Adrenal gland (tissue), 9 donors: ENCODE measurements at regions not wholly inside any gene's neighbourhood (a gene's known extent, or its start where the extent isn't known, plus 50 kb on each side); places are given as distances from the start of the nearest gene placed in this dataset.

Source experiments
- DNase-seq, 7 donors: peaks; one replicate each; pipeline ENCODE4 v3.0.0-alpha.2; 2019 to 2020
- H3K27ac ChIP-seq, 5 donors: fragments of 200-600 bp; sonication (generic) in 4 of 5; 1 replicate in 3 of 5; 2 replicates in 2 of 5; pipeline versions ENCODE4 v1.5.1 to v1.8.0; 2016 to 2020; ENCODE audit warnings: mild to moderate bottlenecking in 1 of 5
- H3K27me3 ChIP-seq: fragments of 200-600 bp; 2 replicates; pipeline ENCODE4 v1.8.0; 2021
- H3K36me3 ChIP-seq, 2 donors: fragments of 200-600 bp; replicated peaks in 1 of 2; 1 replicate in 1 of 2; 2 replicates in 1 of 2; pipeline versions ENCODE4 v1.5.1 to v1.8.0; 2018 to 2022
- H3K4me1 ChIP-seq, 2 donors: fragments of 200-600 bp; replicated peaks in 1 of 2; 1 replicate in 1 of 2; 2 replicates in 1 of 2; pipeline versions ENCODE4 v1.5.1 to v1.8.0; 2018 to 2021
- H3K4me3 ChIP-seq, 4 donors: fragments of 200-600 bp; sonication (generic) in 3 of 4; one replicate each; pipeline ENCODE4 v1.5.1; 2016 to 2018
- H3K9me3 ChIP-seq, 3 donors: fragments of 200-600 bp; sonication (generic) in 1 of 3; replicated peaks in 1 of 3; 1 replicate in 2 of 3; 2 replicates in 1 of 3; pipeline versions ENCODE4 v1.5.1 to v1.8.0; 2016 to 2021
- CTCF ChIP-seq, 6 experiments: fragments of 450-650 bp in 4 of 6; fragments of 200-600 bp in 2 of 6; sonication (generic) in 1 of 6; IDR thresholded peaks; 1 replicate in 5 of 6; 2 replicates in 1 of 6; pipeline versions ENCODE4 v1.5.1 to v1.8.0; 2016 to 2021; ENCODE audit warnings: antibody characterized with exemption in 6 of 6, mild to moderate bottlenecking in 2 of 6, moderate library complexity in 1 of 6
- POLR2A ChIP-seq, 2 donors: fragments of 450-650 bp; IDR thresholded peaks; one replicate each; pipeline ENCODE4 v1.6.1; 2017; ENCODE audit warnings: antibody characterized with exemption in 2 of 2, mild to moderate bottlenecking in 2 of 2, moderate library complexity in 1 of 2
- WGBS, 4 donors: extraction: QIAGEN DNeasy Blood & Tissue Kit in 2 of 4; methylation state at CpG; one replicate each; pipeline versions ENCODE4 v1.1.5 to v1.1.7; 2013 to 2017; 5-methylcytosine and 5-hydroxymethylcytosine counted together
- intact Hi-C, 2 donors: fragments of 100-400 bp; cut with DNase I; formaldehyde crosslinking; loops; one replicate each; pipeline versions ENCODE4 v1.14.1 to v1.15.0; 2022 to 2023
- donor health status: healthy with polysubstance abuse.
- donor health status: Bipolar disorder and iron deficiency.
- donor health status: DM: yes; HTN: yes; CAD: no.
- donor health status: DM: no; HTN: no; CAD: no.
- donor health status: DM: no; HTN: no; CAD: no.

GRCh38 chr12:97222391-97222790 lies 240.2 kb upstream of the RMST start:
- H3K4me1 ChIP-seq, result no peaks in the 10 kb centered on the region
- no peak overlapping the region for H3K4me3 ChIP-seq
- no peaks in the 10 kb centered on the region for H3K36me3 ChIP-seq
- intact Hi-C loops, result no loop called here
- H3K27ac ChIP-seq, result no peak overlapping the region
- WGBS, 4 donors, result 58 to 79% (median 74%) methylated on average over 1 of the region's 1 CpG
- TF ChIP-seq CTCF (IDR thresholded peaks at IDR 0.05) (no peak), POLR2A (IDR thresholded peaks at IDR 0.05) (no peak)
- no peak for DNase-seq
- H3K27me3 ChIP-seq, result no peaks in the 10 kb centered on the region
- H3K9me3 ChIP-seq, result no peaks in the 10 kb centered on the region

- no peak overlapping the region for H3K4me3 ChIP-seq
- H3K4me1 ChIP-seq, result no peaks in the 10 kb centered on the region
- DNase-seq, result no peak
- H3K27ac ChIP-seq, result no peak overlapping the region
- H3K27me3 ChIP-seq, result no peaks in the 10 kb centered on the region
- intact Hi-C loops, result no loop called here
- H3K36me3 ChIP-seq, result no peaks in the 10 kb centered on the region
- 61 to 82% (median 70%) methylated on average over 1 of the region's 1 CpG for WGBS, 4 donors
- H3K9me3 ChIP-seq, result no peaks in the 10 kb centered on the region
- no peak for TF ChIP-seq CTCF (IDR thresholded peaks at IDR 0.05)
- TF ChIP-seq POLR2A (IDR thresholded peaks at IDR 0.05), result no peak
Measured at GRCh38 chr12:97223419-97223818, 239.2 kb upstream of the RMST start.

GRCh38 chr12:97229004-97229403 lies 233.6 kb upstream of the RMST start:
- DNase-seq, result no peak
- H3K36me3 ChIP-seq, result no peaks in the 10 kb centered on the region
- H3K27ac ChIP-seq, result no peak overlapping the region
- no peak overlapping the region for H3K4me3 ChIP-seq
- intact Hi-C loops, result no loop called here
- TF ChIP-seq CTCF (IDR thresholded peaks at IDR 0.05) (no peak), POLR2A (IDR thresholded peaks at IDR 0.05) (no peak)
- H3K9me3 ChIP-seq, result no peaks in the 10 kb centered on the region
- no peaks in the 10 kb centered on the region for H3K27me3 ChIP-seq
- WGBS, 4 donors, result 57 to 68% (median 65%) methylated on average over 5 of the region's 5 CpGs
- no peaks in the 10 kb centered on the region for H3K4me1 ChIP-seq

GRCh38 chr12:97235102-97235501 lies 227.5 kb upstream of the RMST start:
- intact Hi-C loops, result no loop called here
- H3K4me3 ChIP-seq, result no peak overlapping the region
- TF ChIP-seq POLR2A (IDR thresholded peaks at IDR 0.05), result no peak
- TF ChIP-seq CTCF (IDR thresholded peaks at IDR 0.05), result no peak
- no peak for DNase-seq
- 70 to 81% (median 78%) methylated on average over 10 of the region's 10 CpGs for WGBS, 4 donors
- no peaks in the 10 kb centered on the region for H3K27me3 ChIP-seq
- no peaks in the 10 kb centered on the region for H3K9me3 ChIP-seq
- no peaks in the 10 kb centered on the region for H3K4me1 ChIP-seq
- H3K27ac ChIP-seq, result no peak overlapping the region
- H3K36me3 ChIP-seq, result no peaks in the 10 kb centered on the region
